Erythroblast (primary cell): ENCODE measurements at regions not wholly inside any gene's neighbourhood (a gene's known extent, or its start where the extent isn't known, plus 50 kb on each side); places are given as distances from the start of the nearest gene placed in this dataset.

ENCODE experiments used
- GATA1 ChIP-seq: IDR thresholded peaks from 2 replicates; pipeline ENCODE4 v1.6.1; 2011; ENCODE audit warnings: low read depth, mild to moderate bottlenecking, control low read depth, low read length, moderate library complexity
- POLR2A ChIP-seq: IDR thresholded peaks from 2 replicates; pipeline ENCODE4 v1.6.1; 2011; ENCODE audit warnings: mild to moderate bottlenecking, low read length

- TF ChIP-seq POLR2A (no peak), GATA1 (no peak)
These were observed 53.9 kb upstream of the COG2 start for GRCh38 chr1:230588323-230588746.
